ENCODE measurements at regions not wholly inside any gene's neighbourhood (a gene's known extent, or its start where the extent isn't known, plus 50 kb on each side); places are given as distances from the start of the nearest gene placed in this dataset.

DNA sequence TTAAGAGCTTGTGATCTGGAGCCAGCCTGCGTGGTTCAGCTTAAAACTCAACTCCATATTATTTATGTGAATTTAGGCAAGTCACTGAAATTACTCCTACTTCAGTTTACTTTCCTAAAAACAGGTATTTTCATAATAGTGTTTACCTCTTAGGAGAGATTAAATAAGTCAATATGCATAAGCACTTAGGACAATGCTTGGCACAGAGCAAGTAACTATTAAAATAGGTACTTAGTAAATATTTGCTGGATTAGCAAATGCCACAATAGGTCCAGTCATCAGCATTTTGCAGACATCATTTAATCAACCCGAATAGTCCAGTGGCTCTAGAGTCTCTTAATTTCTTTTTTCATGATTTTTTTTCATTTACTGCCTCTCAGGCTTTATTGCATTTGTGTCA is 78.6 kb upstream of the PTPRK start:
- TF ChIP-seq, protein P1, sequence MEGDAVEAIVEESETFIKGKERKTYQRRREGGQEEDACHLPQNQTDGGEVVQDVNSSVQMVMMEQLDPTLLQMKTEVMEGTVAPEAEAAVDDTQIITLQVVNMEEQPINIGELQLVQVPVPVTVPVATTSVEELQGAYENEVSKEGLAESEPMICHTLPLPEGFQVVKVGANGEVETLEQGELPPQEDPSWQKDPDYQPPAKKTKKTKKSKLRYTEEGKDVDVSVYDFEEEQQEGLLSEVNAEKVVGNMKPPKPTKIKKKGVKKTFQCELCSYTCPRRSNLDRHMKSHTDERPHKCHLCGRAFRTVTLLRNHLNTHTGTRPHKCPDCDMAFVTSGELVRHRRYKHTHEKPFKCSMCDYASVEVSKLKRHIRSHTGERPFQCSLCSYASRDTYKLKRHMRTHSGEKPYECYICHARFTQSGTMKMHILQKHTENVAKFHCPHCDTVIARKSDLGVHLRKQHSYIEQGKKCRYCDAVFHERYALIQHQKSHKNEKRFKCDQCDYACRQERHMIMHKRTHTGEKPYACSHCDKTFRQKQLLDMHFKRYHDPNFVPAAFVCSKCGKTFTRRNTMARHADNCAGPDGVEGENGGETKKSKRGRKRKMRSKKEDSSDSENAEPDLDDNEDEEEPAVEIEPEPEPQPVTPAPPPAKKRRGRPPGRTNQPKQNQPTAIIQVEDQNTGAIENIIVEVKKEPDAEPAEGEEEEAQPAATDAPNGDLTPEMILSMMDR (conservative IDR thresholded peaks at IDR 0.05; ENCODE audit: low read length) = no peak
- no peak for TF ChIP-seq EZH2phosphoT487 (IDR thresholded peaks at IDR 0.05; ENCODE audit: borderline replicate concordance, low read depth, low read length)
